ENCODE measurements at regions not wholly inside any gene's neighbourhood (a gene's known extent, or its start where the extent isn't known, plus 50 kb on each side); places are given as distances from the start of the nearest gene placed in this dataset.
"Not testable (repeated sequence)": the region's sequence is repeated elsewhere in the genome, so short reads cannot be mapped to it uniquely, and the experiment has no call there.

DNA sequence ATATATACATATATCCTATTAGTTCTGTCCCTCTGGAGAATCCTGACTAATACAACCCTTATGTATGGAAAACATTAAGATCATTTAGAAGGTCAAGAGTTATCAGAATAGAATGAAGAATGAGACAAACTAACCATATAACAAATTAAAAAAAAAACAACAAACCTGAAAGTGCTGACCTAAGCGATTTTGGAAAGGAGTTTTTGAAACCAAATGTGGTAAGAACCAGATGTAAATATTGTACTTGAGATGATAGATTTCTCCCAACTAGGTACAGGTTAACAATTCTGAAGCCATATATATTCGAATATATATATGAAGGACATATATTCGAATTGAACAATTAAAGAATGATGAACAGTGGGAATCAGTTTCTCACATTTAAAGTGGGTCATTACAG, 917.8 kb upstream of the SLC39A10 start:
- DNase-seq: no peak

GRCh38 chr2:194735837-194736542, 921.0 kb upstream of the SLC39A10 start:
- peak; percentile 2 for DNase-seq

- DNase-seq: peak; percentile 1
Observed at GRCh38 chr2:194730266-194730665, 926.8 kb upstream of the SLC39A10 start.

DNA sequence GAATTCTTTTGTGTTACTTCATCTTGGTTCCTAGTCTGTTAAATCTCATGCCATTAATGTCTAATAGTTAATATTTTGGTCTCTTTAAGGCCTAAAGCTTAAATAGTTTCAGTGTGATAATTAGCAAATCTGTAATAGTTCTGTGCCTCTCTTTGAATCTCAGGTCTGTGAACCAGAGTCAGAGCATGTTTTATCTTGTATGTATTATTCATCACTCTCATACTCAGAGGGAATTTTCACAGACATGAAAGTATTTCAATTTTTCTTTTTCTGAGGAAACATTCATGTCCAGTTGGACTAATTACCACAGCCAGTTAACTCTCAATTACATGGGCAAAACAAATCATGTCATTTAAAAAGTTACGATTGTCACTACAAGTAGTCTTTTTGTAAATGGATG, 931.9 kb upstream of the SLC39A10 start:
- DNase-seq: no peak

GRCh38 chr2:194723446-194723845, 933.6 kb upstream of the SLC39A10 start:
- DNase-seq: no peak

DNA sequence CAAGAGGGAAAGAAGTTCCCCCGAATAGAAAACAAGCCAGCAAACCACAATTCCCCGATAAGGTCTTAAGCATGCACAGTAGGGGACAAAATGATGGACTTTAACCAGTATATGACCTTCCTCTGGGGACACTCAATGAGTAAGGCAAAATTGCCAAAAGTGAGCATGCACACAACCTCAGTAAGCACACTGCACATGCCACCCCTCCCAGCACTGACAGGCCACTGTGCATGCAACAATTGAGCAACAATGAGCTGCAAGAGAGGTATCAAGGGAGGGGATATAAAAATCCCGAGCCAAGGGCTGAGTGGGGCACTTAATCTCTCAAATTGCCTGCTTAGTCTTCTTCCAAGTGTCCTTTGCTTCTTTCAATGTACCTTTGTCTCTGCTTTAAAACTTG, 935.8 kb upstream of the SLC39A10 start:
- no peak for DNase-seq

GRCh38 chr2:194720462-194720861, 936.6 kb upstream of the SLC39A10 start:
- no peak for DNase-seq

- DNase-seq: no peak
Observed at GRCh38 chr2:194718881-194719280, 938.1 kb upstream of the SLC39A10 start.

GRCh38 chr2:194714541-194714940, 942.5 kb upstream of the SLC39A10 start:
- DNase-seq: no peak

DNA sequence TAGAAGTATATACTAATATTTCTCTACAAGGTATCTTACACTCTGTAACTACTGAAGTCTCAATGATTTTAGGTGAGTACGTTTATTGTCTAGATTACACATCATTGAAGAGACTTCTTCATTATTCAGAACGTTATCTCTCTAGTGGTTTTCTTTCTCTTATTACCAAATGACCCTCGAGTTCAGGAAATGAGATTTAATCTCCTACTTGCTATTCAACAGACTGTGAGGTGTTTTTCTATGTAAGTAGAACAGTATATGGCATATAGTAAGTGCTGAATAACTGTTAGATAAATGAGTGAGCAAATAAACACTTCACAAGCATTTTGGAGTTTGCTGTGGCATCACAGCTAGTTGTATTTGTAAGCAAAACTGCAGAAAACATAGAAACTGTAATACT, 947.2 kb upstream of the SLC39A10 start:
- no peak for DNase-seq

- DNase-seq: no peak
Observed at GRCh38 chr2:194706179-194706578, 950.8 kb upstream of the SLC39A10 start.

DNA sequence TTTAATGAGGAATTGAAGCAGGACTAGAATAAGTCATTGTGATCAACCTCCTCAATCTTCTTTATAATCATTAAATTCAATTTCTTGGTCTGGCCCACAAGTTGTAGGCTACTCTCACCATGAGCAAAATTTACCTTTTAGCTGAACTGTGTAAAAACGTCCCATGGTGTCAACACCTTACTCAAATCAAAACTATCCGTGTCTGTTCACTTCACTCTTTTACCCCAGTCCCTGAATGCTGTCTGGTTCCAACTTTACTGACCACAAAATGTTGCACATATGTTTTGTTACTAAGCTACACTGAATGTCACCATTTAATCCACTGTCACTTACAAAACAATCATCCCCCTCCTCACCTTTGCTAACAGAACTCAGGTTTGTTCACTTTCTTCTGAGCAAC, 951.6 kb upstream of the SLC39A10 start:
- DNase-seq: no peak

- DNase-seq: no peak
Observed at GRCh38 chr2:194700726-194701125, 956.3 kb upstream of the SLC39A10 start.

- no peak for DNase-seq
Observed at GRCh38 chr2:194700116-194700515, 956.9 kb upstream of the SLC39A10 start.

GRCh38 chr2:194698012-194698411, 959.0 kb upstream of the SLC39A10 start:
- DNase-seq: no peak

GRCh38 chr2:194697439-194697838, 959.6 kb upstream of the SLC39A10 start:
- no peak for DNase-seq

GRCh38 chr2:194696690-194697089, 960.3 kb upstream of the SLC39A10 start:
- DNase-seq: no peak

DNA sequence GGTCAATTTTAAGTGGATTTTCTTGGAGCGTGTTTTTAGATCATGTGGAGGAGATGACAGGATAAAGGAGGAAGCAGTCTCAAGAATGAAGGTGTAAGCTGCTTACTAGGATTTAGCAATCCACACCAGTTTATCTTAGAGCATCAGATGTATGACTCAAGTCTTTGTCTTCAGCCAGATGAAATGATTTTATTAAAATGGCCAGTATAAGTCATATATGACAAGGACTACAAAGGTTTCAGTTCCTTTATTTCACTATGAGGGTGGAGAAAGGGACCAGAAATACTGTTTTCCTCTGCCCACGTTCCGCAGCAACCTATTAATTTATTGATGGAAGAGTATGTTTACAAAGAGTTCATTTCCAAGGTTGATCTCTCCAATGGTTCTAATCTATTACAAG, 970.5 kb upstream of the SLC39A10 start:
- DNase-seq: no peak

DNA sequence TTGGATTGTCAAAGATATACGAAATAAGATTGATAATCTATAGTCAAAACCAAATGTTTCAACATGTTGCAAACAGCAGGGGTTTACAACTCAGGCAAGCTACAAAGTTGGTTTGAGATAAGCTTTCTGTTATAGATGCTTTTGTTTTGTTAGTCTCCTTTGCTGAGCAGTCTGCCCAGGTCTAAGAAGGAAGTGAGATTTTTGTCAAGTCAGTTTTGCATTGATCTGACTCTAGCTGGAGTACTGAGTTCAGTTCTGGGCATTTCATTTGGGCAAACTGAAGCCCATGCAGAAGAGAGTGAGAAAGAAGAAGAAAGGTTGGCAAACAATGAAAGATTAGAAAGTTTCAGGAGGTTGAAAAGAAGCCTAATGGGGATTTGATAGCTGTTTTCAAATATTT, 983.0 kb upstream of the SLC39A10 start:
- DNase-seq: no peak

- peak; percentile 1 for DNase-seq
Observed at GRCh38 chr2:194672994-194673393, 984.0 kb upstream of the SLC39A10 start.

- DNase-seq: no peak
Observed at GRCh38 chr2:194661431-194661830, 995.6 kb upstream of the SLC39A10 start.

DNA sequence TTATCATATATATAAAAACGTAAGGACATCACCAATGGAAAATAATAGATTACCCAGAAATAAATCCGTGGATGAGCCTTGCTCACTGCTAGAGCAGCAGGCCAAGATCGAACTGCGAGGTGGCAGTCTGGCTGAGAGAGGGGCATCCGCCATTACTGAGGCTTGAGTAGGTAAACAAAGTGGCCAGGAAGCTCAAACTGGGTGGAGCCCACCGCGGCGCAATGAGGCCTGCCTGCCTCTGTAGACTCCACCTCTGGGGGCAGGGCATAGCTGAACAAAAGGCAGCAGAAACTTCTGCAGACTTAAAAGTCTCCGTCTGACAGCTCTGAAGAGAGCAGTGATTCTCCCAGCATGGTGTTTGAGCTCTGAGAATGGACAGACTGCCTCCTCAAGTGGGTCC, 1018.0 kb upstream of the SLC39A10 start:
- DNase-seq: not testable (repeated sequence)

- no peak for DNase-seq
Observed at GRCh38 chr2:194621945-194622344, 1035.1 kb upstream of the SLC39A10 start.

DNA sequence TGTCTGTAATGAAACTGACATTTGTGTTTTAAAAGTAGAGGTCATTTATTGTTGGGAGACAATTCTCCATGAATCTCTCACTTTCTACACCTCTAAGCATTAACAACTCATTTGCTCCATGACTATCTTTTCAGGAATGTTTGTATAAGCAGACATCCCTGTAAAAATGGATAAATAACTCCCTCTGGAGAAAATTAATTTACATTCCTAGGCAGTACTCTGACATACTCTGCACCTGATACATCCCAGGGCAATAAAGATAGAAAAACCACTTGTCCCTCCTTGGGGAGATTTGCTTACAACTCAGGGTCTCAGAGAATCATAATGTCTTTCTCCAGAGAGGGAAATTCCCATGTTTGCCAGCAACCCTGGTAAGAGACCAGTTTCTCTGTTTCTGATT, 1037.7 kb upstream of the SLC39A10 start:
- no peak for DNase-seq

- DNase-seq: no peak
Observed at GRCh38 chr2:194618432-194618831, 1038.6 kb upstream of the SLC39A10 start.

Measured in fibroblast of skin of abdomen (primary cell).